ENCODE measurements at regions not wholly inside any gene's neighbourhood (a gene's known extent, or its start where the extent isn't known, plus 50 kb on each side); places are given as distances from the start of the nearest gene placed in this dataset.

- Mint-ChIP-seq H3K4me3 (no peak overlapping the region), H3K36me3 (no peaks in the 10 kb centered on the region), H3K27ac (no peak overlapping the region), H3K4me1 (peaks cover 34% of the 10 kb centered on the region), H3K27me3 (ENCODE audit: low read depth in 3 of 3) (peaks cover 1 to 6% (median 4%) of the 10 kb centered on the region in 3 donors), H3K9me3 (peaks cover 4 to 30% (median 20%) of the 10 kb centered on the region in 7 donors)
- no peak overlapping the region for H3K9ac ChIP-seq (ENCODE audit: insufficient read depth, low read length, poor library complexity, severe bottlenecking)
- H3K36me3 ChIP-seq (replicated peaks in 1 of 2; ENCODE audit: control insufficient read depth in 1 of 2, insufficient read depth in 2 of 2, low read length in 2 of 2): no peaks in the 10 kb centered on the region
- H3K9me3 ChIP-seq (replicated peaks in 1 of 2; ENCODE audit: control insufficient read depth in 1 of 2, insufficient read depth in 1 of 2, low read length in 2 of 2): peaks cover 11 to 14% of the 10 kb centered on the region in 2 donors
- DNase-seq: no peak
- no peak overlapping the region for H3K4me3 ChIP-seq (replicated peaks in 1 of 3; ENCODE audit: low read depth in 2 of 3, low read length in 3 of 3)
- no peak overlapping the region for H2AFZ ChIP-seq (ENCODE audit: insufficient read depth, low read depth, low read length, poor library complexity, severe bottlenecking)
- H3K4me1 ChIP-seq (ENCODE audit: control insufficient read depth in 1 of 2, insufficient read depth in 2 of 2, low read length in 2 of 2): peaks cover 23 to 28% of the 10 kb centered on the region in 2 donors
- intact Hi-C loops (cut with micrococcal nuclease): loop anchor here (10.0 kb wide), 2 partner anchors 279 to 649 kb away; no protein-coding TSS in a partner anchor
- H3K27ac ChIP-seq (ENCODE audit: low read depth in 1 of 2, low read length in 2 of 2): no peak overlapping the region
- H4K20me1 ChIP-seq (ENCODE audit: insufficient read depth, low read length): no peaks in the 10 kb centered on the region
- no peaks in the 10 kb centered on the region for H3K79me2 ChIP-seq (ENCODE audit: insufficient read depth, low read length)
- H3K27me3 ChIP-seq (ENCODE audit: control insufficient read depth in 2 of 2, insufficient read depth in 2 of 2, low read length in 2 of 2): no peaks in the 10 kb centered on the region
- no peak for TF ChIP-seq CTCF (IDR thresholded peaks at IDR 0.05)
- no peak overlapping the region for H3K4me2 ChIP-seq (replicated peaks; ENCODE audit: extremely low read depth, low read length, poor library complexity, severe bottlenecking)
These were observed 75.2 kb downstream of the IER5 start for GRCh38 chr1:181163662-181164061.

GRCh38 chr1:181166377-181167196 is 78.1 kb downstream of the IER5 start:
- H3K9me3 ChIP-seq (replicated peaks in 1 of 2; ENCODE audit: control insufficient read depth in 1 of 2, insufficient read depth in 1 of 2, low read length in 2 of 2): peaks cover 11 to 14% of the 10 kb centered on the region in 2 donors
- H3K27ac Mint-ChIP-seq: peak overlapping the region in 1 of 7 donors; percentile 27
- intact Hi-C loops (cut with micrococcal nuclease): loop anchor here (5.0 to 10.0 kb wide), 4 partner anchors 129 to 652 kb away; no protein-coding TSS in a partner anchor

More at GRCh38 chr1:181166377-181167196, 78.1 kb downstream of the IER5 start:
- 65% methylated on average over 6 of the region's 14 CpGs for WGBS (ENCODE audit: insufficient coverage)
- TF ChIP-seq CTCF (IDR thresholded peaks at IDR 0.05): peak; percentile 92
- Histone ChIP-seq H3K27me3 (ENCODE audit: control insufficient read depth in 2 of 2, insufficient read depth in 2 of 2, low read length in 2 of 2) (no peaks in the 10 kb centered on the region), H3K27ac (ENCODE audit: low read depth in 1 of 2, low read length in 2 of 2) (no peak overlapping the region), H3K9ac (ENCODE audit: insufficient read depth, low read length, poor library complexity, severe bottlenecking) (no peak overlapping the region), H3K4me1 (ENCODE audit: control insufficient read depth in 1 of 2, insufficient read depth in 2 of 2, low read length in 2 of 2) (peaks cover 6 to 8% of the 10 kb centered on the region in 2 donors), H2AFZ (ENCODE audit: insufficient read depth, low read depth, low read length, poor library complexity, severe bottlenecking) (peak overlapping the region; percentile 33), H3K4me2 (replicated peaks; ENCODE audit: extremely low read depth, low read length, poor library complexity, severe bottlenecking) (no peak overlapping the region), H4K20me1 (ENCODE audit: insufficient read depth, low read length) (no peaks in the 10 kb centered on the region), H3K36me3 (replicated peaks in 1 of 2; ENCODE audit: control insufficient read depth in 1 of 2, insufficient read depth in 2 of 2, low read length in 2 of 2) (no peaks in the 10 kb centered on the region), H3K79me2 (ENCODE audit: insufficient read depth, low read length) (no peaks in the 10 kb centered on the region), H3K4me3 (replicated peaks in 1 of 3; ENCODE audit: low read depth in 2 of 3, low read length in 3 of 3) (no peak overlapping the region)
- Mint-ChIP-seq H3K36me3 (no peaks in the 10 kb centered on the region), H3K4me1 (peaks cover 16% of the 10 kb centered on the region), H3K27me3 (ENCODE audit: low read depth in 3 of 3) (peaks cover 0 to 6% (median 5%) of the 10 kb centered on the region in 3 donors), H3K9me3 (peaks cover 4 to 30% (median 22%) of the 10 kb centered on the region in 7 donors), H3K4me3 (peak overlapping the region in 1 of 2 donors; percentile 42)
- DNase-seq: peak; percentile 62 to 72 (median 72)

Data from CD14-positive monocyte (primary cell).